Epithelial cell of prostate (primary cell): ENCODE measurements at regions not wholly inside any gene's neighbourhood (a gene's known extent, or its start where the extent isn't known, plus 50 kb on each side); places are given as distances from the start of the nearest gene placed in this dataset.
A peak's percentile ranks its signal among the peaks of the same experiment; 100 is the strongest.

Experiments
- DNase-seq: peaks from one replicate; pipeline ENCODE4 v3.0.0-alpha.2; 2011; ENCODE audit warnings: low read depth, low spot score
- H3K27ac ChIP-seq: fragments of 450-650 bp; 2 replicates; pipeline ENCODE4 v1.5.1; 2017; ENCODE audit warnings: mild to moderate bottlenecking

GRCh38 chr18:24954341-24954740 lies 397.6 kb downstream of the ZNF521 start:
- H3K27ac ChIP-seq: no peak overlapping the region
- DNase-seq: no peak

- no peak overlapping the region for H3K27ac ChIP-seq
- no peak for DNase-seq
Measured at GRCh38 chr18:24958001-24958400, 394.0 kb downstream of the ZNF521 start.

DNA sequence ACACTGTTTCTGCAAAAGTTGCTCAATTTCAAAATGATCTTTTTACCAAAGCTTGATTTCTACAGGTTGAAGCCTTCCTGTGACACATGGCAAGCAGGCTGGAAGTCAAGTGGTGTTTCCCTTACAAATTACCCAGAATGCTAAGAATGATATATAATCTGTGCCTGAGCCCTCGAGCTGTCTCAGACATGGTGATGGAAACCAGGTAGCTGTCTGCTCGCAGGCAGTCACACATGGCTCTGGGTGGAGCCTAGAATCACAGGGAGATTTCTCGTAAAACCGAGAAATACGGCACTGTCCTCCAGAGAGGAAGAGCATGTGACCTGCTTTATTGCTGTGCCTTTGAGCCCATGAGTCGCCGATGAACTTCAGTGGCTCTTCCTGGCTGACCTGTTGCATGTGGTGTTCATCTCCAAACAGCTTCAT lies 392.9 kb downstream of the ZNF521 start:
- H3K27ac ChIP-seq: no peak overlapping the region
- no peak for DNase-seq

DNA sequence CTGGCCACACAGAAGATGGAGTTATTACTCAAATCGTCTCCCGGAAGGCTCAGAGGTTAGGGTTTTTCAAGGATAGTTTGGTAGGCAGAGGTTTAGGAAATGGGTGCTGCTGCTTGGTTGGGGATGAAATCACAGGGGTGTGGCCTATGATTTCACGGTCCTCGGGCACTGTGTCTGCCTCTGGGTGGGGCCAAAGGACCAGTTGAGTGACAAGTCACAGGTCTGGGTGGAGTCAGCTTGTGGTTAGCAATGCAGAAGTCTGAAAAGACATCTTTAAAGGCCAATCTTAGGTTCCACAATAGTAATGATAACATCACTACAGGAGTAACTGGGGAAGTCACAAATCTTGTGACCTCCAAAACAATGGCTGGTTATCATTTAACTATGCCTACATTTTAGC lies 387.8 kb downstream of the ZNF521 start:
- no peak overlapping the region for H3K27ac ChIP-seq
- DNase-seq: no peak

DNA sequence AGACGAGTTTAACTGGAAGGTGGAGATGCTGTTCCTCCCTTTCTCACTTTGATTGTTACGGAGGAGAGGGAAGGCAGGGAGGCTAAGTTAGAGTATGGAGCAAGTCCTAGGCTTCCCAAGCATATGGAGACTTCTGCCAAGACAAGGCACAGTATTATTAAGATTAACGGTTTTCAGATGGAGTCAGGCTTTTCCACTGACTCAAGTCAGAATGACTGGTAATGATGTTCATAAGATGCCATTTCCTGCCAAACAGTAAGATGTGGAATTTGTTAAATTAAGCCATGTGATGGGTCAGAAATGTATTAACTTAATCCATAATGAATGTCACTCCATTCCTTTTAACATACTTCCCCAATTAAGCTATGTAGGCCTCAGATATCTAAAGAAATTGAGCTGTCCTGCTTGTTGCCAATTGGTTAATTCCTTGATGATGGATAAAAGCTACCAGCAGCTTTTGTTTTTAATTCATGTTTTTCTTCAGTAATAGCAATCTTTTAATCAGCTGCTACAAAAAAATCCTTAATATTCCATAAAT lies 383.7 kb downstream of the ZNF521 start:
- H3K27ac ChIP-seq: no peak overlapping the region
- no peak for DNase-seq

DNA sequence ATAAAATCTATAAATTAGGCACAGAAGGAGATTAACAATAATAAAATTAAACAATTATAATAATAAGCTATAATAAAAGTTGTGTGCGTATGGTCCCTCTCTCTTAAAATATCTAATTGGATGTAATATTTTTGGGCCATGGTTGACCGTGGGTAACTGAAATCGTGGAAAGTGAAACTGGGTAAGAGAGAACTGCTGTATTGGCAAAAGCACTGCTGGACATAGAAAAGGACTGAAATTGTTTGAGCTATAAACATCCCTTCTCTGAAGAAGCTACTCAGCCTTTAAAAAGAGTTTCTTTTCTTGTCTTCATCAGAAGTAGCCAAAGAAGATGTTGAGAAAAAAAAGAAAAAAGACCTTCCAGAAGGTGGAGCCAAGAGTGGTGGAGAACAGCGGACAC lies 379.4 kb downstream of the ZNF521 start:
- no peak overlapping the region for H3K27ac ChIP-seq
- DNase-seq: no peak

GRCh38 chr18:24974431-24974830 lies 377.5 kb downstream of the ZNF521 start:
- DNase-seq: no peak
- H3K27ac ChIP-seq: no peak overlapping the region

GRCh38 chr18:24975496-24976372 lies 376.2 kb downstream of the ZNF521 start:
- no peak overlapping the region for H3K27ac ChIP-seq
- DNase-seq: no peak

DNA sequence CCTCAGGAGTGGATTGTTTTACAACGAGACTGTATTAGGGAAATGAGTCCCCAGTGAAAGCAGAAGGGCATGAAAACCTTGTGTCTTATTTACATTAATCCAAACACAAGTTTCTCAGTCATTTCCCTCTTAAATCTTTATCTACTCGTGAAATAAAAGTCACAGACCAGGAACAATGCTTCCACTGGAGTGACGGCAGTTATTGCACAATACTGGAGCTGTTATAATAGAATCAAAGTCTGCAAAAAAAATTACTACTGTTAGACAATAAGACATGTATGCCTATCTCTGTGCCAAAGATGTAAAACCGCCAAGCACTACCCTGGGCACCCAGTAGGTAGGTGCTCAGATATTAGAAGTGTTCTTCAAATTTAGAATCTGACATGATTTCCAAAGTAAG lies 375.5 kb downstream of the ZNF521 start:
- no peak for DNase-seq
- no peak overlapping the region for H3K27ac ChIP-seq

GRCh38 chr18:24979235-24979634 lies 372.7 kb downstream of the ZNF521 start:
- no peak for DNase-seq
- H3K27ac ChIP-seq: no peak overlapping the region

GRCh38 chr18:24982831-24983230 lies 369.1 kb downstream of the ZNF521 start:
- H3K27ac ChIP-seq: no peak overlapping the region
- DNase-seq: no peak

DNA sequence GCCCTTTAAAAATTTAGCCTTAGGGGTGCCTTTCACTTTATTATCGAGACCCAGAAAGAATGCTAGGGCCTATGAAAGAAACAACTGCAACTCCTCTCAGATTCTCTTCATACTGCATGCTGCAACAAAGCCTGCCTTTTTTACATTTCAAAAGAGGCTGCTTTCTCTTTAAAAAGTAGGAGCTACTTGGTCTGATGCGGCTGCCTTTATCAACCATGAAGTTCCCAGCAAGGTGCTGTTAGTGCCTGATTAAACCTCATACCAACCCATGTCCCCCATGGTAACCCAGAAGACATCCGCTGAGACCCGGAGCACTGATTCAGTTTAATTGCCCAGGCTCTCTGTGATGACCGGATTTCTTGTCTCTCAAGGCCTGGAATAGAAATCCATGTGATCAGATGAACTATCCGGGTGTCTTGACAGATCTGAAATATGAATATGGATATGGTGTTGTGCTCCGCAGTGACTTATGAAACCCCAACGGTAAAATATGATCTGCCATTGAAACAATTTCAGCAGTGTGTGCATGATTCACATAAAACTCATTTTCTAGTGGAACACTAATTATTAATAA lies 368.3 kb downstream of the ZNF521 start:
- no peak overlapping the region for H3K27ac ChIP-seq
- DNase-seq: no peak

- DNase-seq: no peak
- no peak overlapping the region for H3K27ac ChIP-seq
Measured at GRCh38 chr18:24985586-24985985, 366.4 kb downstream of the ZNF521 start.

DNA sequence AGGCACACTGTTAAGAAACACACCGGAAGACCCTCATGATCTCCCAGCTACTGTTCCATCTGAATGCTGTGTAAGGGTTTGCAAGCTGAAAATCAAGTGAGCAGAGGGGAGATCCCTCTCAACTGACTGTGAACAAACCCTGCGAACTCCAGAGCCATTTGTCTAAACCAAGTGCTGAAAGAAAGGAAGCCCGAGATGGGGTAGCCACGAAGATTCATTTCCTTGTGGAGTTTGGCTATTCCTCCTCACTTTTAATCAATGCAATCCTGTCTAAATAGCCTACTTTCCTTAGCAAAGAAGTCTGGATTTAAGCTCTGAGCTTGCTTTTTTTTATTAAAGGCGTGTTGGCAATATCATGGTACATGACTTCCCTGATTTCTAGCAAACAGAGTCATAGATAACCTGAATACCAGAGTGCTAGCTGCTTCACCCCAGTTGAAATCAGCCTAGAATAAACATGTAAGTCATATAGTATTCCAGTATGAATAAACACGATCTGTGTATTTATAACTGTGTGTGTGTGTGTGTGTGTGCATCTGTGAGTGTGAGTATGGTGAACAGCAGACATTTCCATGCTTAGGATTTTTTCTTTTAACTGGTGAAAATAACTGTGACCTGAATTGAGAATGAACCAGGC lies 365.2 kb downstream of the ZNF521 start:
- no peak for DNase-seq
- peak overlapping the region; percentile 21 for H3K27ac ChIP-seq

DNA sequence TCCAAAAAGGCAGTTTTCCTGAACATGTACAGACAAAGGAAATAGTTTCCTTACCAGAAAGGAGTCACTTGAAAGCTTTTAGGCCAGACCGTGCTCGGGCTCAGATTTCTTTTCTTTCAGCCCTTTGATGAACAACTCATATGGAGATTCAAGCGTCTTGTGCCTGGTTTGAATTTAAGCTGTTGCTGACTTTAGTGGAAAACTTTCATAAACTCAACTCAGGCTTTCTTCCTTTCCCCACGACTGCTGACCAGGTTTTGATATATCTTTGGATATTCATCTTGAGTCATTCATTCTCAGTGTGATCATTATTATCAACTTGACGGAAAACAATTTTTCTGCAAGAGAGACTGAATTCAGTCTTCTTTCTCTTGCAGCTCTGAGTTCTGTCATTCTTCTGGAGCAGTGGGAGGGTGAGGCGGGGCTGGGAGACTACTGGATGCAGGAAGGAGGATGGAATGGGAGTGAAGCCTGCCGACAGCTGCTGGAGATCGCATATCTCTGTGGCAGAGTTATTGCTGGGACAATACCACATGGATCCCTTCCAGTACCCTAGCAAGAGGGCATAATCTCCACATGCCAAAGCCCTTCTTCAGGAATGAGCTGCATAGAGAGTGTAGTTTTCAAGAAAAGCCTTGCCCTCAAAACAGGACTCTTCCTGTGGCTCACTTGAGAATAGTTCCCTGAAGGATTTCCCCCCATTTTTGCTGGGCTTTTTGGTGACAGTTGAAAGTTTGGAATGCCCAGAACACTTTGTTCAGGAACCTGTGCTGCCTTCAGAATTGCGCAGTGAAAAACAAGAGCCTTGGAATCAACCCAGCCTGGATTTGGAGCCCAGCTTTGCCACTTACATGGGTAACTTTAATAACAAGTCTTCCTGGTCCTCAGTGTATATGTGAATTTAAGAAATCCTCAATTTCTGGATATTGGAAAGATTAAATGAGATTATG lies 364.4 kb downstream of the ZNF521 start:
- peak overlapping the region; percentile 21 for H3K27ac ChIP-seq

GRCh38 chr18:24988253-24988840 lies 363.6 kb downstream of the ZNF521 start:
- no peak overlapping the region for H3K27ac ChIP-seq
- DNase-seq: no peak

More for the DNA sequence above, 364.4 kb downstream of the ZNF521 start:
- DNase-seq: no peak

GRCh38 chr18:24989760-24990593 lies 362.0 kb downstream of the ZNF521 start:
- H3K27ac ChIP-seq: no peak overlapping the region
- DNase-seq: no peak

DNA sequence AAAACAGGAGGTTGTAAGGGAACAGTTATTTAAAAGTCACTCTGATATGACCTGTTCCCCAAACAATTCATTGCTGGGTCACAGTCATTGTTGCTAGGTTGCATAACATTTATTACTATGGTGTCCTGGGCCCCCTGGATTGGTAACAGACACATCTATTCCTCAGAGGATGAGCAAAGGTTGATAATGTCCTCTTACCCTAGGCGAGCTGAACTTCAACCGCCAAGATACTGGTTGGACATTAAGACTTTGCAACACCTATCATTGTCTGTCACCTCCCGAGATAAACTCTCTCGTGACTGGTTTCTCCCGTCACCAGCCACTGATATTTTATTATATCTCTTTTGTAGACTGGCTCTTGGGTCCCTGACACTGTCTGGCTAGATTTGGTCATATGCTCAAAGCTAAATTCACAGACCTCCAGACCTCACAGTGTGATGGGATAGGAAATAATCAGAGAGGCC lies 361.3 kb downstream of the ZNF521 start:
- DNase-seq: no peak
- no peak overlapping the region for H3K27ac ChIP-seq
